ENCODE measurements at regions not wholly inside any gene's neighbourhood (a gene's known extent, or its start where the extent isn't known, plus 50 kb on each side); places are given as distances from the start of the nearest gene placed in this dataset.

DNA sequence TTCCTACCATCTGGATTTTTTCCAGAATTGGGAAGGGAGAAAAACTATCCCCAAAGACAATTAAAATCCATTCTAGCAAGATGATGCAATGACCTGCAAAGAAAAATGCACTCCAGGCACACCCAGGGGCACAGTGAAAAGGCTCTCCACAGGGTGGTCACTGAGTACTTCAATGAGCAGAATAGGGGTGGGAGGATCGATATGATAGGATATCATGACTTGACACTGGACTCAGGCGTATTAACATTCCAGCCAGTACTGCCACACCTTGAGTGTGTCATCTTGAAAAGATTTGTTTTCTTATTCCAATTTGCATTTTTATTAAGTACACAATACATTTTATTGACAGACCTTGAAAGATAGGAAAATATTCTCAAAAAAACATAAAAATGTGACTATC, 132.2 kb downstream of the ZNF37A start:
- H3K9me2 ChIP-seq (ENCODE audit: insufficient read depth), result no peaks in the 10 kb centered on the region
- no peaks in the 10 kb centered on the region for H3K4me1 ChIP-seq (ENCODE audit: insufficient read depth)
- no peaks in the 10 kb centered on the region for H3K79me2 ChIP-seq (replicated peaks; ENCODE audit: insufficient read depth)
- no peak overlapping the region for H3K27ac ChIP-seq (ENCODE audit: low read depth)
- TF ChIP-seq EZH2 (IDR thresholded peaks at IDR 0.05; ENCODE audit: low read depth, unreplicated experiment) (no peak), POLR2AphosphoS5 (IDR thresholded peaks at IDR 0.05; ENCODE audit: low read depth) (no peak)
- H3K27me3 Mint-ChIP-seq (ENCODE audit: insufficient read depth, low read depth, poor library complexity), result no peaks in the 10 kb centered on the region
- H3K9me3 Mint-ChIP-seq, result peaks cover 92% of the 10 kb centered on the region
- H3K4me3 ChIP-seq, result no peak overlapping the region
- no peak overlapping the region for H2AFZ ChIP-seq
- no peaks in the 10 kb centered on the region; the same call in 1 of the 2 replicates for H3K36me3 ChIP-seq (ENCODE audit: insufficient read depth)
- no peaks in the 10 kb centered on the region for H3K27me3 ChIP-seq (ENCODE audit: insufficient read depth)
- H3K27ac Mint-ChIP-seq, result no peak overlapping the region
- no peak for DNase-seq (ENCODE audit: low spot score)
- no peaks in the 10 kb centered on the region for H4K20me1 ChIP-seq (replicated peaks; ENCODE audit: insufficient read depth)
- H3K36me3 Mint-ChIP-seq (ENCODE audit: low read depth), result peaks cover 27% of the 10 kb centered on the region
- H3K4me1 Mint-ChIP-seq, result no peaks in the 10 kb centered on the region
- no peak for ATAC-seq
- H3K4me3 Mint-ChIP-seq, result no peak overlapping the region
- no peaks in the 10 kb centered on the region for H3F3A ChIP-seq (replicated peaks; ENCODE audit: low read depth)
- H3K4me2 ChIP-seq, result no peak overlapping the region

DNA sequence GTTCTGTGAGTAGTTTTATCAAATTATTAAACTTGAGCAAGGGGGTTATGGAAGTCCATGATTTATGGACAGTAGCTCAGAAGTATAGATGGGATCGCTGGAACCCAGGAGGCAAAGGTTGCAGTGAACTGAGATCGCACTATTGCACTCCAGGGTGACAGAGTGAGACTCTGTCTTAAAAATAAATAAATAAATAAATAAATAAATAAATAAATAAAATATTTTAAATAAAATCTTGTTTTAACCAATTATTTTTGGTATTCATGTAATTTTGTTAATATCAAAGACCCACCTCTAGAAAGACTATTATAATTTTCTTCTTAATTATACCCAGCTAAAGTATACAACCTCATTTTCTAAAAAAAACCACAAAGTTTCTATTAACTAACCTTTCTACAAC, 134.3 kb downstream of the ZNF37A start:
- no peak overlapping the region for H3K27ac ChIP-seq (ENCODE audit: low read depth)
- no peaks in the 10 kb centered on the region; the same call in 1 of the 2 replicates for H3K36me3 ChIP-seq (ENCODE audit: insufficient read depth)
- Mint-ChIP-seq H3K4me3 (no peak overlapping the region), H3K27me3 (ENCODE audit: insufficient read depth, low read depth, poor library complexity) (no peaks in the 10 kb centered on the region), H3K36me3 (ENCODE audit: low read depth) (peaks cover 19% of the 10 kb centered on the region; the same call in 2 of the 3 replicates), H3K4me1 (no peaks in the 10 kb centered on the region), H3K9me3 (peaks cover 90% of the 10 kb centered on the region), H3K27ac (no peak overlapping the region)
- no peaks in the 10 kb centered on the region for H3F3A ChIP-seq (replicated peaks; ENCODE audit: low read depth)
- H3K27me3 ChIP-seq (ENCODE audit: insufficient read depth), result no peaks in the 10 kb centered on the region
- H4K20me1 ChIP-seq (replicated peaks; ENCODE audit: insufficient read depth), result no peaks in the 10 kb centered on the region
- no peaks in the 10 kb centered on the region for H3K79me2 ChIP-seq (replicated peaks; ENCODE audit: insufficient read depth)
- H3K4me2 ChIP-seq, result no peak overlapping the region
- DNase-seq (ENCODE audit: low spot score) (no peak), ATAC-seq (no peak)
- no peaks in the 10 kb centered on the region for H3K4me1 ChIP-seq (ENCODE audit: insufficient read depth)
- no peaks in the 10 kb centered on the region for H3K9me2 ChIP-seq (ENCODE audit: insufficient read depth)
- H2AFZ ChIP-seq, result no peak overlapping the region
- no peak overlapping the region for H3K4me3 ChIP-seq
- TF ChIP-seq JUNB (IDR thresholded peaks at IDR 0.05; ENCODE audit: unreplicated experiment) (no peak), EZH2 (IDR thresholded peaks at IDR 0.05; ENCODE audit: low read depth, unreplicated experiment) (no peak), CREB1 (CRISPR knock-in tag; IDR thresholded peaks at IDR 0.05; ENCODE audit: low read depth) (no peak), EZH2phosphoT487 (IDR thresholded peaks at IDR 0.05; ENCODE audit: unreplicated experiment) (no peak), ZNF331 (CRISPR knock-in tag; IDR thresholded peaks at IDR 0.05; ENCODE audit: low read depth) (no peak), STAT1 (IDR thresholded peaks at IDR 0.05; ENCODE audit: unreplicated experiment) (no peak), ZNF114 (CRISPR knock-in tag; IDR thresholded peaks at IDR 0.05) (no peak), POLR2AphosphoS5 (IDR thresholded peaks at IDR 0.05; ENCODE audit: low read depth) (no peak)
- TF ChIP-seq, protein P1, sequence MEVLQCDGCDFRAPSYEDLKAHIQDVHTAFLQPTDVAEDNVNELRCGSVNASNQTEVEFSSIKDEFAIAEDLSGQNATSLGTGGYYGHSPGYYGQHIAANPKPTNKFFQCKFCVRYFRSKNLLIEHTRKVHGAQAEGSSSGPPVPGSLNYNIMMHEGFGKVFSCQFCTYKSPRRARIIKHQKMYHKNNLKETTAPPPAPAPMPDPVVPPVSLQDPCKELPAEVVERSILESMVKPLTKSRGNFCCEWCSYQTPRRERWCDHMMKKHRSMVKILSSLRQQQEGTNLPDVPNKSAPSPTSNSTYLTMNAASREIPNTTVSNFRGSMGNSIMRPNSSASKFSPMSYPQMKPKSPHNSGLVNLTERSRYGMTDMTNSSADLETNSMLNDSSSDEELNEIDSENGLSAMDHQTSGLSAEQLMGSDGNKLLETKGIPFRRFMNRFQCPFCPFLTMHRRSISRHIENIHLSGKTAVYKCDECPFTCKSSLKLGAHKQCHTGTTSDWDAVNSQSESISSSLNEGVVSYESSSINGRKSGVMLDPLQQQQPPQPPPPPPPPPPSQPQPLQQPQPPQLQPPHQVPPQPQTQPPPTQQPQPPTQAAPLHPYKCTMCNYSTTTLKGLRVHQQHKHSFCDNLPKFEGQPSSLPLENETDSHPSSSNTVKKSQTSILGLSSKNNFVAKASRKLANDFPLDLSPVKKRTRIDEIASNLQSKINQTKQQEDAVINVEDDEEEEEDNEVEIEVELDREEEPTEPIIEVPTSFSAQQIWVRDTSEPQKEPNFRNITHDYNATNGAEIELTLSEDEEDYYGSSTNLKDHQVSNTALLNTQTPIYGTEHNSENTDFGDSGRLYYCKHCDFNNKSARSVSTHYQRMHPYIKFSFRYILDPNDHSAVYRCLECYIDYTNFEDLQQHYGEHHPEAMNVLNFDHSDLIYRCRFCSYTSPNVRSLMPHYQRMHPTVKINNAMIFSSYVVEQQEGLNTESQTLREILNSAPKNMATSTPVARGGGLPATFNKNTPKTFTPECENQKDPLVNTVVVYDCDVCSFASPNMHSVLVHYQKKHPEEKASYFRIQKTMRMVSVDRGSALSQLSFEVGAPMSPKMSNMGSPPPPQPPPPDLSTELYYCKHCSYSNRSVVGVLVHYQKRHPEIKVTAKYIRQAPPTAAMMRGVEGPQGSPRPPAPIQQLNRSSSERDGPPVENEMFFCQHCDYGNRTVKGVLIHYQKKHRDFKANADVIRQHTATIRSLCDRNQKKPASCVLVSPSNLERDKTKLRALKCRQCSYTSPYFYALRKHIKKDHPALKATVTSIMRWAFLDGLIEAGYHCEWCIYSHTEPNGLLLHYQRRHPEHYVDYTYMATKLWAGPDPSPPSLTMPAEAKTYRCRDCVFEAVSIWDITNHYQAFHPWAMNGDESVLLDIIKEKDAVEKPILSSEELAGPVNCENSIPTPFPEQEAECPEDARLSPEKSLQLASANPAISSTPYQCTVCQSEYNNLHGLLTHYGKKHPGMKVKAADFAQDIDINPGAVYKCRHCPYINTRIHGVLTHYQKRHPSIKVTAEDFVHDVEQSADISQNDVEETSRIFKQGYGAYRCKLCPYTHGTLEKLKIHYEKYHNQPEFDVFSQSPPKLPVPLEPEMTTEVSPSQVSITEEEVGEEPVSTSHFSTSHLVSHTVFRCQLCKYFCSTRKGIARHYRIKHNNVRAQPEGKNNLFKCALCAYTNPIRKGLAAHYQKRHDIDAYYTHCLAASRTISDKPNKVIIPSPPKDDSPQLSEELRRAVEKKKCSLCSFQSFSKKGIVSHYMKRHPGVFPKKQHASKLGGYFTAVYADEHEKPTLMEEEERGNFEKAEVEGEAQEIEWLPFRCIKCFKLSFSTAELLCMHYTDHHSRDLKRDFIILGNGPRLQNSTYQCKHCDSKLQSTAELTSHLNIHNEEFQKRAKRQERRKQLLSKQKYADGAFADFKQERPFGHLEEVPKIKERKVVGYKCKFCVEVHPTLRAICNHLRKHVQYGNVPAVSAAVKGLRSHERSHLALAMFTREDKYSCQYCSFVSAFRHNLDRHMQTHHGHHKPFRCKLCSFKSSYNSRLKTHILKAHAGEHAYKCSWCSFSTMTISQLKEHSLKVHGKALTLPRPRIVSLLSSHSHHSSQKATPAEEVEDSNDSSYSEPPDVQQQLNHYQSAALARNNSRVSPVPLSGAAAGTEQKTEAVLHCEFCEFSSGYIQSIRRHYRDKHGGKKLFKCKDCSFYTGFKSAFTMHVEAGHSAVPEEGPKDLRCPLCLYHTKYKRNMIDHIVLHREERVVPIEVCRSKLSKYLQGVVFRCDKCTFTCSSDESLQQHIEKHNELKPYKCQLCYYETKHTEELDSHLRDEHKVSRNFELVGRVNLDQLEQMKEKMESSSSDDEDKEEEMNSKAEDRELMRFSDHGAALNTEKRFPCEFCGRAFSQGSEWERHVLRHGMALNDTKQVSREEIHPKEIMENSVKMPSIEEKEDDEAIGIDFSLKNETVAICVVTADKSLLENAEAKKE (CRISPR knock-in tag; IDR thresholded peaks at IDR 0.05), result no peak
- TF ChIP-seq, protein P2, sequence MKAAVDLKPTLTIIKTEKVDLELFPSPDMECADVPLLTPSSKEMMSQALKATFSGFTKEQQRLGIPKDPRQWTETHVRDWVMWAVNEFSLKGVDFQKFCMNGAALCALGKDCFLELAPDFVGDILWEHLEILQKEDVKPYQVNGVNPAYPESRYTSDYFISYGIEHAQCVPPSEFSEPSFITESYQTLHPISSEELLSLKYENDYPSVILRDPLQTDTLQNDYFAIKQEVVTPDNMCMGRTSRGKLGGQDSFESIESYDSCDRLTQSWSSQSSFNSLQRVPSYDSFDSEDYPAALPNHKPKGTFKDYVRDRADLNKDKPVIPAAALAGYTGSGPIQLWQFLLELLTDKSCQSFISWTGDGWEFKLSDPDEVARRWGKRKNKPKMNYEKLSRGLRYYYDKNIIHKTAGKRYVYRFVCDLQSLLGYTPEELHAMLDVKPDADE (IDR thresholded peaks at IDR 0.05), result no peak
- TF ChIP-seq, protein P3, sequence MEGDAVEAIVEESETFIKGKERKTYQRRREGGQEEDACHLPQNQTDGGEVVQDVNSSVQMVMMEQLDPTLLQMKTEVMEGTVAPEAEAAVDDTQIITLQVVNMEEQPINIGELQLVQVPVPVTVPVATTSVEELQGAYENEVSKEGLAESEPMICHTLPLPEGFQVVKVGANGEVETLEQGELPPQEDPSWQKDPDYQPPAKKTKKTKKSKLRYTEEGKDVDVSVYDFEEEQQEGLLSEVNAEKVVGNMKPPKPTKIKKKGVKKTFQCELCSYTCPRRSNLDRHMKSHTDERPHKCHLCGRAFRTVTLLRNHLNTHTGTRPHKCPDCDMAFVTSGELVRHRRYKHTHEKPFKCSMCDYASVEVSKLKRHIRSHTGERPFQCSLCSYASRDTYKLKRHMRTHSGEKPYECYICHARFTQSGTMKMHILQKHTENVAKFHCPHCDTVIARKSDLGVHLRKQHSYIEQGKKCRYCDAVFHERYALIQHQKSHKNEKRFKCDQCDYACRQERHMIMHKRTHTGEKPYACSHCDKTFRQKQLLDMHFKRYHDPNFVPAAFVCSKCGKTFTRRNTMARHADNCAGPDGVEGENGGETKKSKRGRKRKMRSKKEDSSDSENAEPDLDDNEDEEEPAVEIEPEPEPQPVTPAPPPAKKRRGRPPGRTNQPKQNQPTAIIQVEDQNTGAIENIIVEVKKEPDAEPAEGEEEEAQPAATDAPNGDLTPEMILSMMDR (conservative IDR thresholded peaks at IDR 0.05; ENCODE audit: low read depth in 2 of 2), result no peak
